HG02943 (cell line): ENCODE measurements at regions not wholly inside any gene's neighbourhood (a gene's known extent, or its start where the extent isn't known, plus 50 kb on each side); places are given as distances from the start of the nearest gene placed in this dataset.
"Not testable (repeated sequence)": the region's sequence is repeated elsewhere in the genome, so short reads cannot be mapped to it uniquely, and the experiment has no call there.

ENCODE experiments used
- ATAC-seq: cut with Tn5 transposase; IDR thresholded peaks from one replicate; pipeline ENCODE4 v1.9.1; 2021; ENCODE audit warnings: mild to moderate bottlenecking, low read depth, moderate library complexity; ENCODE audit not compliant: unreplicated experiment

DNA sequence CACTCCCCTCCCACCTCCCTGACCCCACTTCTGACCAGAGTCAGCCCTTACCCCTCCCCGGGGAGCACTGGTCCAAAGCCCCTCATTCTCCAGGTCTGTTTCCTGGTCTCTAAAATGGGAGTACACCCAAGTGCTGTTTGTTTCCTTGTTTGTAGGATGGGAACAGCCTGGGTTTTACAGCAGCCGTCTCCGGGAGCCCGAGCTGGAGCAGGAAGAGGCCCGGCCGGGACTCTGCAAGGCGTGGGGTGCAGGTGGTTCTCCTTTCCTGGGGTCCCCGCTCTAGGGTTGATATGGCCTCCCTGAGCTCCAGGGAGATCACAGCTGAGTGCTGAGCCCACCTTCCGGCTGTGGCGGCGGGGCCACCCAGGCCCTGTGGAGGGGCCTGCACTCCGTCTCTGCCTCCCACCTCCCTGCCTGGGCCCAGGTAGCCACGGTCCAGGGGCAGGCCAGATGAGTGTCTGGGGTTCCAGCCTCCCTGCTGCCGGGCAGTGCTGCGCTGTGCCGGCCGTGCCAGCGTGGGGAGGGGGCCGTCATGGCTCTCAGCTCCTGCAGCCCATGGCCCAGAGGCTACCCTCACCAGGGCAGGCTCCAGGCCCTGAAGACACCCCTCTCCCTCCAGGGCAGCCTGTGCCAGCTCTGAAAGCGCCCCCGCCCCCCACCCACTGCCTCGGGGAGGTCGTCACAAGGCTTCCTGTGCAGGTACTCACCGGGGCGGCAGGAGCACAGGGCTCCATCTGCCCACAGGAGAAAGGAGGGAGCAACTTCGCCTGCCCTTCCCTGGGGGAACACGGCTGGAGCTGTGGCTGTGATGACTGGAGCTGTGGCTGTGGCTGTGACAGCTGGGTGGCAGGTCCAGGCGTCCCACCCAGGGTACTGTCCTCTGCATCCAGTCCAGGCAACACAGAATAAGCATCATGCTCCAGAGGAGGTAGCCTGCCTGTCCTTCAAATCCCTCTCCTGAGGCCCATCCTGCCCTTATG lies 98.8 kb downstream of the ADRA2C start:
- ATAC-seq: no peak

DNA sequence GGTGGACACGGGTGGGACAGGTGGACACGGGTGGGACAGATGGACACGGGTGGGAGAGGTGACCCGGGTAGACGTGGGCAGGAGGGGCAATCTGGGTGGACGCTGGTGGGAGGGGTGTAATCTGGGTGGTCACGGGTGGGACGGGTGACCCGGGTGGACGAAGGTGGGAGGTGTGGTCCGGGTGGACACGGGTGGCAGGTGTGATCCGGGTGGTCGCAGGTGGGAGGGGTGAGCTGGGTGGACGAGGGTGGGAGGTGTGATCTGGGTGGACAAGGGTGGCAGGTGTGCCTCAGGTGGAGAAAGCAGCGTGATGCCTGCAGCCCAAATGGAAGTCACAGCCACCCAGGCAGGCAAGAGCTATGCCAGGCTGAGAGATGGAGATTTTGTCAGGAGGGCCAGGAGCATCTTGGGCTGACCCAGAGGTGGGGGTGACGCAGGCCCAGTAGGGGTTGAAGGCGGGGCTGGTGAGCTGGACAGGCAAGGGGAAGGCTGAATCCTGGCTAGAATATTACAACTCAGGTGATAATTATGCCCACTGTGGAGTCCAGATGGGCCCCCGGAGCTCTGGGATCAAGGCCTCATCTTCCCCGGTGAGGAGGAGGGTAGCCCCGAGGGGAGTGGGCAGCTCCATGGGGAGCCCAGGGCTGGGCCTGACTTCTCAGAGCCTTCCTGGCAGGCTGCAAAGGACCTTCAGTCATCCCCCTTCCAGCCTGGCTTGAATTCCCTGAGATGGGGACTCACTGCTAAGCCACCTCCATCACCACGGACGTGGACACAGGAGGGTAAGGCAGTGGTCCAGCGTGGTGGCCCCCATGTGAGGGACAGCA lies 100.0 kb downstream of the ADRA2C start:
- no peak for ATAC-seq

DNA sequence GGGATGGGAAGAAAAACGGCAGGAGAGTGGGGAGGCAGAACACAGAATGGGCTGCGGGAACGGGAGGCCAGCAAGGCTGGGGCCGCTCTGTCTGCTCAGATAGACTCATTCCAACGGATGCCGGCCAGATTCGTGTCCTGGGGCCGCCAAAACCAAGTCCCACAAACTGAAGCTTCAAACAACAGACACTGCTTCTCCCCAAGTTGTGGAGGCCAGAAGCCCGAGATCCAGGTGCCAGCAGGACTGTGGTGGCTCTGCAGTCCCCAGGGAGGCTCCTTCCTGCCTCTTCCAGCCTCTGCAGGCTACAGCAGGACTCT lies 100.6 kb downstream of the ADRA2C start:
- no peak for ATAC-seq

DNA sequence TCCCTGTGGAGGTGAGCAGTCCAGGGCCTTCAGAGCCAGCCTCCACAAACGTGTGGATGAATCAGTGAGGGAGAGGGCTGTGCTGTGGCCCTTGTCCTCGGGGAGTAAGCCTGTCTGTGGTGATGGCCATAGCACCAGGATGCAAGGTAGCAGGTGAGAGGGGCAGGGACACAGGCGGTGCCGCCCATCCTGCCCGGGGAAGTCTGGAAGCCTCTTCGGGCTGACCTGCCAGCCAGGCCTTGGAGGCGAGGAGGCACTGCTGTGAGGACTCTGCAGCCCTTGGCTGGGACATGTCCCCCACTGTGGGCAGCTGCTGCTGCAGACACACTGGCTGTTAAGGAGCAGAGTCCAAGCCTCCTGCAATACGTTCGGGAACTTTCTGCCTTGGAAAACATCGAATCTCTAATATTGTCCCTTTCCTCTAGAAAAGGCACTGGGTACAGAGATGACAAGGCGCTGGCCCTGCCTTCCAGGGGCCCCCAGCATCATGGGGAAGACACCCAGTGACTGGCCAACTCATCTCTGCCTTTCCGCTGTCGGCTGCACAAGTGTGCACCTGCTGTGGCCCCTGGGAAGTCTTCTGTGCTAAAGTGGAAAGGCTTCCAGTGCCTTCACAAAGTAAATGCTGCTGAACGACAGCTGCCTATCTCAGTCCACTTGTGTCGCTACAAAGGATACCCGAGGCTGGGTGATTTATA lies 101.4 kb downstream of the ADRA2C start:
- ATAC-seq: no peak

DNA sequence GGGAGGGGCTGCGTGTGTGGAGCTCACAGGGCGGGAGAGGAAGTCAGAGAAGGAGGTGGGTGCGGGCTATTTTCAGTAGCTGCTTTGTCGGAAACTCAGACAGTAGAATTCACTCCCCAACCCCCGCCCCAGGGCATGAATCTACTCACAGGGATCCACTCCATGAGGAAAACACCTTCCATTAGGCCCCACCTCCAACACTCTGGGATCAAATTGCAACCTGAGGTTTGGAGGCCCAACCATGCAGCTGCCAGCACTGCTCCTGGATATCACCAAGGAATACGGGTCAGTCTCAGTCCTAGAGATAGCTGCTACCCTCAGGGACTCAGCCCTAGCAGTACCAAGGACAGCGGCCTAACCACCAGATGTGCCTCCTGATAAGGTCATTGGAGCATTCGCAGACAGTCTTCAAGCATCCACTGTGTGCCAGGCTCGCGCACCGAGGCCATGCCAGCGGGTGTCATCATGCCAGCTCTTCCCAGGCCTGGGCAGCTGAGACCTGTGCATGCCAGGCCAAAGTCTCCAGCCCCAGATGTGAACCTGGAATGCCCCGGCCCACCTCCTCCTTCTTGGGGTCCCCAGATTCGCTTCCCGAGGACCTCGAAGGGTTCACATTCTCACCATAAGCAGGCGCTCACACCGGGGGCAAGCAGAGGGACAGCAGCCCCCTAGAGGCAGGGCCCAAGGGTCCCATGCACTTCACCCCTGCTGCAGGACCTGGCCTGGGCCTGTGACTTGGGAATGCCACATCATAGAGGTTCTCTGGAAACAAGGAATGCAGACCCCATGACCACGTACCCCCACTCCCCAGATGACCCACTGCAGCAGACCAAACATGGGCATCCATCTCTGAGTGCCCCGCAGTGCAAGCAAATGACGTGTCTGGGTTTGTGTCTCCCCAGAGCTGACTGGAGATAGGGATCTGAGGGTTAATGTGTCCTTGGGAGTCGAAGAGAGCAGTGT lies 102.3 kb downstream of the ADRA2C start:
- ATAC-seq: no peak

DNA sequence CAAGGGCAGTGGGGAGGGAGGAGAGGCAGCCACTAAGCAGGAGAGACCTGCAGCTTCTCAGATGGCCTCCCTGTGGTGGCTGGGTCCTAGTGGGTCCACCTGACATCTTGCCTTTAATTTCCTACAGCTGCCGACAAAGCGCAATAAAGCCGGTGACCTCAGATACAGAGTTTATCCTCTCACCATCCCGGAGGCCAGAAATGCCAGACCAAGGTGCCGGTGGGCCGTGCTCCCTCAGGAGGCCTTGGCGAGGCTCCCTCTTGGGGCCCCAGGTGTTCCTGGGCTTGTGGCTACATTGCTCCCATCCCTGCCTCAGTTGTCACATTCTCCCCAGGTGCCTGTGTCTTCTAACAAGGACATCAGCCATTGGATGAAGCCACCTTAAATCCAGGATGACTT lies 103.0 kb downstream of the ADRA2C start:
- no peak for ATAC-seq

DNA sequence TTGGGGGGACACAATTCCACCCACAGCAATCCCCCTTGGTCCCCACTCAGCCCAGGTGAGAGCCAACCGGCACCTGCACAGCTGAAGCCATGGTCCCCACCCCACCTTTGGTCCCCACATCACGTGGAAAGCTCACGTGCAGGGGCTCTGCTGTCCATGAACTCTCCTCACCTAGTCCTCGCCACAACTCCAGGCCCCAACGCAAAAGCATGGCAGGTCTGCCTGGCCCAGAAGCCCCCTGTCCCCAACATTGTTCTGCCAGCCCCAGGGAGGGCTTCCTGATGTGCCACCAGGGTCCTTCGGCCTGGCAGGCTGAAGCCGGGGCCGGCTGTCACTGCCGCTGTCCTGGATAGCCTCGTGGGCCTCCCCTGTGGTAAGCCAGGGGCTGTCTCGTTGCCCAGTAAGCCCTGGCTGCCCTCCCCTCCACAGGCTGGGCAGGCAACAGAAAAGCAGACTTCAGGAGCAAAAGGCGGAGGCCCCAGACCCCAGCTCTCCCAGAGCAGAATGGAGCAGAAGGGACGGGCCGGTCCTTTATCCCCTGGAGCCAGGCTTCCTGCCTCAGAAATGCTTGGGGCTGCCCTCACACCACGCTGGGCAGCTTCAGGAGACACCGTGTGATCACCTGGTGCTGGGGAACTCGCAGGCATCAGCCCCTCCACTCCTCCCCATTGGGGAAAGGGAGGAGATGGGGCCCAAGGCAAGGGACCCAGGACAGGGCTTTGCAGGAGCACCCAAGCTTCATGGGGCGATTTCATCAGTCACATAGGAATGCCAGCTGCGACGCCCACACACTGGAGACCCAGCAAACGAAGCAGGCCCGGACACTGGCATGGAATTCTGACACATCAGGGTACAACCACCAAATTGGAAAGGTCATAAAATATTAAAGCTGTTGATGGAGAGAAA lies 103.7 kb downstream of the ADRA2C start:
- ATAC-seq: no peak

DNA sequence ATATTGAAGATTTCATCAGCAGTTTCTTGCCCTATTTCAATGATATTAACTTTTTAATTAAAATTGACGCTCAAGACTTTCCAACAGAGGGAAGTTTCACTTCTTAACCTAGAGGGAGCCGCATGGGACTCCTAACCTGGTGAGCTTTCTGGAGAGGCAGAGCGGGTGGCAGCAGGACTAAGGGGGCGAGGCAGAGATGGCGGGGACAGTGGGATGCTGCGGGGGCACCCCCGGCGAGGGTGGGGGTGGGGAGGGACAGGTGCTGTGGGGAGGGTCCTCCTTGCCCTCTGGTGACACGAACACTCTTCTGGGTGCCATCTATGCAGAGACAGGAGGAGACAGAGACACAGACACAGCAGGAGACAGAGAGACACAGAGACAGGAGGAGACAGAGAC lies 104.4 kb downstream of the ADRA2C start:
- no peak for ATAC-seq

DNA sequence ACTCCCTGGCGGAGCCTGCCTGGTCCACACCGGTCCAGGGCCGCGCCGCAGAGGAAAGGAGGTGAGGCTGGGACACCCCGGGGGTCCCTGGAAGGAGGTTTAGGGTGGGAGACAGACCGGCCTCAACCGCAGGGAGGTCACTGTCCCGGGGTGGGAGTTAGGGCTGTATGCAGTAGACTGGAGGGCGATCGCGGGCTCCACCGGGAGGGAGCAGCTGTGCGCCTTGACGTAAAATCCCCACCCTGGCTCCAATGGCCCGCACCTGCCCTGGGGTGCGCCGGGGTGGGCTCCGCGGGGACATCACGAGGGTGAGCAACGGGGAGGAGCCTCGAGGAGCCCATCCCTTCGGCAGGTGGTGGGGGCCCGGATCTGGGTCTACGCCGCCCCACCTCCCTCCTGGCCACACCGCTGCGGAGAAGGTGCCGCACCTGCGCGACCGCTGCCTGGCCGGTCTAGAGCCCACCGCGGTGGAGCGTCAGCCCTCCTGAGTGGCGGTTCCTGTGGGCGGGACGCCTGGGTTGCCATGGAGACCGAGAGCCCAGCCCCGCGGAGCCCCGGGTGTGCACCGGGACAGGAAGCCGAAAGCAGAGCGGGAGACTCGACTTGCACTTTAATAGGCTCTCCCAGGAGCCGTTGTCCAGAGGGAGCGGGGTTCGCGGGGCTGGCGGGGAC lies 105.1 kb downstream of the ADRA2C start:
- no peak for ATAC-seq

DNA sequence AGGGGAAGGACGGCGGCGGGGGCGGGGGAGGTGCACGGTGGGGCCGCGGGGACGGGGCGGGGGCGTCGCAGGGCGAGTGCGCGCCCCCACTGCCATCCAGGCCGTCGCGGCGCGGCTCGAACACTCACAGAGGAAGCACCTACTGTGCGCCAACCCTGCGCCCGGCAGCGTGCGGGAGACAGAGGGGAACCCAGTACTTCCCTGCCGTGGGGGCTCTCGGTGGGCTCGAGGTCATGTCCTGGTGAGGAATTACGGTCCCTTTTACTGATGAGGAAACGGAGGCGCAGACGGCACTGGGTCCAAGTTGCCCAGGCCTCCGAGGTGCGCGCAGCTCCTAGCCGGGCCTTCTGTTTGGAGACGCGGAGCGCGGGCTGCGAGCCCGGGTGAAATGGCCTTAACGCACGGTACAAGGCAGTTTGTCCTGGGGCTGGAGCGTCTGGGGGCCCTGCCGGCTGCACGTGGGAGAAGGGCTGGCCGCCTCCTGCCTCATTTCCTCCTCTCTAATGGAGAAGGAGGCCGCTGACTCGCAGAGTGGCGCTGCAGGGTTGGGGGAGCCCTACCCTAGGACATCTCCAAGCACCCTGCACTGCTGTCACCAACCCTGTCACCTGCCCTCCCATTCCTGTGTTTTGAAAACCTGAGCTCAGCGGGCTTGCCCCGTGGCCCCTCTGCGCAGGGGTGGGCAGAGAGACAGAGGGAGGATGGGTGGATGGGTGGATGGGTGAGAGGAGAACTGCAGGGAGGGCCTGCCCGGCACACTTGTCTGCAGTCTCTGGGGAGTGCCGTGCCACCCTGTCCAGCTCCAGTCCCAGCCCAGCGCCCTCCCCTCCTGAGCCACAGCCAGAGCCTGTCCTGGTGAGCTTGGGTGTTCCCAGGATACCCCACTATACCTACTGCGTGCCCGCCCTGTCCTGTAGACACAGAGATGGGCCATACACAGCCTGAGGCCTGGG lies 106.0 kb downstream of the ADRA2C start:
- ATAC-seq: no peak

DNA sequence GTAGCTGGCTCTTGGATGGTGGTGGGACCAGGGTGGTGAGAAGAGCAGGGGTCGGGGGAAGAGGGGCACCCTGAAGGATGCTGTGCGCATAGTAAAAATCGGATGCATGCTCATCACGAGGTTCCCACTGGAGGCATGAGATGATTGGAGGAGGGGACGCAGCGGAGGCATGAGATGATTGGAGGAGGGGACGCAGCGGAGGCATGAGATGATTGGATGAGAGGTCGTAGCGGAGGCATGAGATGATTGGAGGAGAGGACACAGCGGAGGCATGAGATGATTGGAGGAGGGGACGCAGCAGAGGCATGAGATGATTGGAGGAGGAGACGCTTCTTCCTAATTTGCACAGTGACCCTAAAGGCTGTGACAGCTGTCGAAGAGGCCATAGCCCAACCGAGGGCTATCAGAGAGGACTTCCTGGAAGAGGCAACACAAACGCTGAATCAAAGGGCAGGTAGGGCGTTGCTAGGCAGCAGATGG lies 106.7 kb downstream of the ADRA2C start:
- ATAC-seq: no peak

DNA sequence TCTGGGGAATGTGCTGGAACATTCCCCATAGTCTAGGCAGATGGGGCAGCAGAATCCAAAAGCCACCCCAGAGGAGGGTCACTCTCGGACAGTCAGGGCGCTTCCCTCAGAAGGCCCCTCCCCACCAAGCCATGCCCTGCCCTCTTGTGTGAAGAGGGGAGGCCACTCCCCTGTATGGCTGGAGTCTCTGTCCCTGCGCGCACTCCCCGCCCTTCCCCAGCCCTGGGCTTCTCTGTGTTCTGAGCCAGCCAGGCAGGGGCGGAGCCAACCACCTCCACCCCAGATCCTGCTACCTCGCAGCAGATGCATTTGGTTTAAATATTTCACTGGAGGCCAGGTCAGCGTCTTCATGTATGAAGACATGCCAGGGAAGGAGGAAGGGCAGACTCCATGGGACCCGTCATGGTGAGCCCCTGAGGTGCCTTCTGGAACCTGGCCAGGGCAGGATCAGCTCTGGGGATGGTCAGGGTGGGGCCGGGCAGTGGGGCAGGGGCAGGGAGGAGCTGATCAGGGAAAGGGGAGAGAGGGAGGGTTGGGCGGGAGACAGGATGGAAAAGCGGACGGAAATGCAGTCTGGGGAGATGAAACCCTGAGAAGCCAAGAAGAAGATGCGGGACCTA lies 107.3 kb downstream of the ADRA2C start:
- ATAC-seq: no peak

DNA sequence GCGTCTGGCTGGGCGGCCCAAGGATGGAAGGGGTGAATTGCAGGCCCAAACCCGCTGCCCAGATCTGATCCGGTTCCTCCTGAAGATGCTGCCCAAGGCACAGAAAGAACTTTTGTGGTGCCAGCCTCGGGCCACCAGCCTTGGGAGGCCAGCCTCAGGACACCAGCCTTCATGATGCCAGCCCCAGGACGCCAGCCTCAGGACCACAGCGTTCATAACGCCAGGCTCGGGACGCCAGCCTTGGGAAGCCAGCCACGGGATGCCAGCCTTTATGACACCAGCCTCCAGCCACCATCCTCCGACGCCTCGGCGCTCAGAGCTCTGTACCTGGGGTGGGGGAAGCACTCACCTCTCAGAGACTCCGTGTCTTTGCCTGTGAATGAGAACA lies 107.8 kb downstream of the ADRA2C start:
- no peak for ATAC-seq

DNA sequence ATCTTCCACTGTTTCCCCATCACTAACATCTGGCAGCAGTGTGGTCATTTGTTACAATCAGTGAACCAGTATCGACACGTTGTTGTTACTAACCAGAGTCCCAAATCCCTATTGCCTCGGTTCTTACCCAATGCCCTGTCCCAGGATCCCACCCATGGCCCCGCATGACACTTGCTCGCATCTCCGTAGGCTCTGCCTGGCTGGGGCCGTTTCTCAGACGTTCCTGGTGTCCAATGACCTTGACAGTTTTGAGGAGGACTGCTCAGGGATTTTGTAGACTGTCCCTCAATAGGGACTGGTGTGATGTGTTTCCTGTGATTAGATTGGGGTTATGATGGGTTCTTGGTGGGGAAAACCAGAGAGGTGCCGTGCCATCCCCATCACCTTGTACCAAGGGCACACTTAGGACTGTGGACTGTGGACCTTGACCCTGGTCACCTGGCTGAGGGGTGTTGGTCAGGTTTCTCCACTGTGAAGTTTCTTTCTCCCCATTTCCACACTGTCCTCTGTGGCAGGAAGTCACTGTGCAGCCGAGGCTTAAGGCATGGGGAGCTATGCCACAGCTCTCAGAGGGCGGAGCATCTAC lies 108.4 kb downstream of the ADRA2C start:
- no peak for ATAC-seq

DNA sequence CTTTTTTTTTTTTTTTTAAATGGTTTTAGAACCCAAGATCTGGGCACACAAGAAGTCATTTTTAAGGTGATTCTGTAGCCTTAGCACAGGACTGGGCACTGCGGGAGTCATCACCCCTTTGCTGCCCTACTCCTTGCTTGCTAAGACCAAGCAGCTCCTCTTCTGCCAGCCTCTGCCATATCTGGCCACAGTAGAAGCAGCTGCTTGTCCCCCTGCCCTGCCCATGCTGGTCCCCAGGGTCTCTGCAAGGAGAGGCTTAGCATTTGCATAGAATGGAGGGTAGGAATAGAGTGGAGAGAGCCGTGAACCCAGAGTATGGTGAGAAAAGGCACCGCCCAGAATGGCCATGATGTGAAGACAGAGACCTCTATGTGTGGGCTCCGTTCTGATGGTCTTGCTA lies 109.3 kb downstream of the ADRA2C start:
- no peak for ATAC-seq

DNA sequence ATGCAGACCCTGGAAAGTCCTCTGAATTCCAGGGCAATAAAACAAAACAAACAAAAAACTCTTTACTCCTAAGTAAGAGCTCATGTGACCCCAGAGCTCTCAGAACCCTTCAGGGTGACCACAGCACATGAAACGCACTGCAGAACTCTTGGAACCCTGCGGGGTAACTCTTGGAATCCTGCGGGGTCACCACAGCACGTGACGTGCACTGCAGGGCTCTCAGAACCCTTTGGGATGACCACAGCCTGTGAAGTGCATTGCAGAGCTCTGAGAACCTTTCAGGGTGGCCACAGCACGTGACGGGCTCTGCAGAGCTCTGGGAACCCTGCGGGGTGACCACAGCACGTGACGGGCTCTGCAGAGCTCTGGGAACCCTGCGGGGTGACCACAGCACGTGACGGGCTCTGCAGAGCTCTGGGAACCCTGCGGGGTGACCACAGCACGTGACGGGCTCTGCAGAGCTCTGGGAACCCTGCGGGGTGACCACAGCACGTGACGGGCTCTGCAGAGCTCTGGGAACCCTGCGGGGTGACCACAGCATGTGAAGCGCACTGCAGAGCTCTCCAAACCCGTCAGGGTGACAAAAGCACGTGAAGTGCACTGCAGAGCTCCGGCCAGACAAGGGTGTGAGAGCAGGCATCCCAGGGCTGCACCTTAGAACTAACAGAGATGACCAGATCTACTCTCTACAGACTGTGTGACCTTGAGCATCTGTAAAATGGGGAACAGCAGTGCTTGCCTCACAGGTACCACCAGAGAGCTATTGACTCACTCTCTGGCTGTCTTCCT lies 110.1 kb downstream of the ADRA2C start:
- not testable (repeated sequence) for ATAC-seq
